ENCODE measurements at regions not wholly inside any gene's neighbourhood (a gene's known extent, or its start where the extent isn't known, plus 50 kb on each side); places are given as distances from the start of the nearest gene placed in this dataset.

DNA sequence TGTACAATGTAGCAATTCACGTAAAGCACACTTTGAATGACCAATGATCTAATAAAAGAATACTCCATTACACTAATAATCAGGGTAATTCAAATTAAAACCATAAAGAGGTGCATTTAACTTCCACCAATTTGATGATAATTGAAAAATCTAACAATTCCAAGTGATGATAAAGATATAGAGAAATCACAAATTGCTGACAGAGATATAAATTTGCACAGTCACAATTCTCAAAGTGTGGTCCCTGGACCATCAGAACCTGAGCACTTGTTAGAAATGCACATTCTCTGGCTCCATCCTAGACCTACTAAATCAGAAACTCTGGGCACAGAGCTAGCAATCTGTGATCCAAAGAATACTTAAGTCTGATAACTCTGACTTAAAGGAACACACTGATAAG is 165.8 kb upstream of the DCC start:
- Histone ChIP-seq H3K27me3 (ENCODE audit: control insufficient read depth, insufficient read depth, low read length) (no peaks in the 10 kb centered on the region), H3K4me3 (ENCODE audit: low read depth, low read length) (no peak overlapping the region), H3K36me3 (ENCODE audit: control insufficient read depth, insufficient read depth, low read length) (no peaks in the 10 kb centered on the region)
- DNase-seq (ENCODE audit: low read depth) = no peak
- TF ChIP-seq, protein P1, sequence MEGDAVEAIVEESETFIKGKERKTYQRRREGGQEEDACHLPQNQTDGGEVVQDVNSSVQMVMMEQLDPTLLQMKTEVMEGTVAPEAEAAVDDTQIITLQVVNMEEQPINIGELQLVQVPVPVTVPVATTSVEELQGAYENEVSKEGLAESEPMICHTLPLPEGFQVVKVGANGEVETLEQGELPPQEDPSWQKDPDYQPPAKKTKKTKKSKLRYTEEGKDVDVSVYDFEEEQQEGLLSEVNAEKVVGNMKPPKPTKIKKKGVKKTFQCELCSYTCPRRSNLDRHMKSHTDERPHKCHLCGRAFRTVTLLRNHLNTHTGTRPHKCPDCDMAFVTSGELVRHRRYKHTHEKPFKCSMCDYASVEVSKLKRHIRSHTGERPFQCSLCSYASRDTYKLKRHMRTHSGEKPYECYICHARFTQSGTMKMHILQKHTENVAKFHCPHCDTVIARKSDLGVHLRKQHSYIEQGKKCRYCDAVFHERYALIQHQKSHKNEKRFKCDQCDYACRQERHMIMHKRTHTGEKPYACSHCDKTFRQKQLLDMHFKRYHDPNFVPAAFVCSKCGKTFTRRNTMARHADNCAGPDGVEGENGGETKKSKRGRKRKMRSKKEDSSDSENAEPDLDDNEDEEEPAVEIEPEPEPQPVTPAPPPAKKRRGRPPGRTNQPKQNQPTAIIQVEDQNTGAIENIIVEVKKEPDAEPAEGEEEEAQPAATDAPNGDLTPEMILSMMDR (IDR thresholded peaks at IDR 0.05; ENCODE audit: insufficient read depth, low read length, poor library complexity, severe bottlenecking) = no peak

DNA sequence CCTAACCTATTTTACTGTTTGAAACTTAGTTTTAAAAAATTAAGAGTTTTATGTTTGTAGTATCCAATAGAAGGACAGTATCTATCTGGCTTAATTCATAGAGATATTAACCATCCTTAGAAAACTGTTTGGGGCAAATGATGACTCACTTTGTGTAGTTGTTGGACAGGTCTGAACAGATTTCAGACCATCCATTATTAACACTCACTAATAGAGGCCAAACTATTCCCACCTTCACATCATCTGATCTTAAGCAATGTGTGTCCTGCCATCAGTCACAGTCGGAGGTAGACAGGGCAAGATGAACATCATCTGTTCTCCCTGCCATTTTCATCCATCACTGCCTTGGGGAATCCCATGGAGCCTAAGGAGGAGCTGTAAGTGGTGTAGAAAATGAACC is 164.6 kb upstream of the DCC start:
- H3K27me3 ChIP-seq (ENCODE audit: control insufficient read depth, insufficient read depth, low read length) = no peaks in the 10 kb centered on the region
- TF ChIP-seq, protein P1 (IDR thresholded peaks at IDR 0.05; ENCODE audit: insufficient read depth, low read length, poor library complexity, severe bottlenecking) = no peak
- H3K36me3 ChIP-seq (ENCODE audit: control insufficient read depth, insufficient read depth, low read length) = no peaks in the 10 kb centered on the region
- no peak for DNase-seq (ENCODE audit: low read depth)
- H3K4me3 ChIP-seq (ENCODE audit: low read depth, low read length) = no peak overlapping the region

DNA sequence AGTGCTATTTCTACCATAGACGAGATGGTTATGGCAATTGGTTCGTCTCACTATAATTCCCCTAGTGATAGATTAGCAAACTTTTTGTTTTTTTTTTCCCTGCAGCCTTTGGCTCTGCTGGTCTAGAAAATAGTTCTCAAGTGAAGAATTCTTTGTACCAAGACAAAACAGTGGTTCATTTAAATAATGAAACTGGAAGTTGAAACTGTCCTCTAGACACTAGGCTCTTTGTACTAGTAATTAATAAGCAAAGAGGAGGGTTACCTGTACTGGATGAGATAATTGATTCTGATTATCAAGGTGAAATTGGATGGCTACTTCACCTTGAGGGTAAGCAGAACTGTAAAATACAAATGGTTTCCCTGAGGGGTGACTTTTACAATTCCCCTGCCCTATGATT is 156.9 kb upstream of the DCC start:
- no peaks in the 10 kb centered on the region for H3K27me3 ChIP-seq (ENCODE audit: control insufficient read depth, insufficient read depth, low read length)
- no peak overlapping the region for H3K4me3 ChIP-seq (ENCODE audit: low read depth, low read length)
- H3K36me3 ChIP-seq (ENCODE audit: control insufficient read depth, insufficient read depth, low read length) = no peaks in the 10 kb centered on the region
- TF ChIP-seq, protein P1 (IDR thresholded peaks at IDR 0.05; ENCODE audit: insufficient read depth, low read length, poor library complexity, severe bottlenecking) = no peak
- no peak for DNase-seq (ENCODE audit: low read depth)

DNA sequence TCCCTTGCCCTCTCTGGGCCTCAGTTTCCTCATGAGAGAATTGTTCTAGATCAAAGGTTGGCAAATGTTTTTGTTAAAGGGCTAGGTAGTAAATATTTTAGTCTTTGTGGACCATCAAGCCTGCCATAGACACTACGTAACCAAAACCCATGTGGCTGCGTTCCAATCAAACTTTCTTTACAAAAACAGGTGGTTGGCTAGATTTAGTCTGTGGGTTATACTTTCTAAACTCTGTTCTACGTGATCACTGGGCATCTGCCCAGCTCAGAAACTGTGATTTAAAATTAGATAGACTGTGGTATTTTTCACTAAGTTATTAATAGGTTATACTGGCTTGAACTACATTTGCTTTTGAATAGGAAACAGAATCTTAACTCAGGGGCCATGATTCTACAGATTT is 149.8 kb upstream of the DCC start:
- TF ChIP-seq, protein P1 (IDR thresholded peaks at IDR 0.05; ENCODE audit: insufficient read depth, low read length, poor library complexity, severe bottlenecking) = no peak
- H3K4me3 ChIP-seq (ENCODE audit: low read depth, low read length) = no peak overlapping the region
- H3K27me3 ChIP-seq (ENCODE audit: control insufficient read depth, insufficient read depth, low read length) = no peaks in the 10 kb centered on the region
- no peak for DNase-seq (ENCODE audit: low read depth)
- H3K36me3 ChIP-seq (ENCODE audit: control insufficient read depth, insufficient read depth, low read length) = no peaks in the 10 kb centered on the region

DNA sequence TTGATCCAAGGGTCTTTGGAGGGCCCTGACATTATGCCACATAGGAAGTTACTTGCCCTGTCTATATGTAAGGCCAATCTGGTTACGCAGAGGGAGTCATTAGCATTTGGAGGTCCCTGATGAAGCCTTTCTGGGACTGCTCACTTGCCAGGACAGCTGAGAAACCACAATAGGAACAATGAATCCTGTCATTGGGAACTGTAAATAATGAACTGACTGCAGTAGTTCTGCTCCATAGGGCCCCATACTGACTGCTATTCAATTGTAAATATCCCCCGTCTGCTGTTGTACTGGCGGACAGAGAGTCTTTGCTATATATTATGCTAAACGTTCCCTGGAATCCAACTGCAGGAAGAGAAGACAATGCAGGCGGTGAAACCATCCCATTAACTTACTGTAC is 149.4 kb upstream of the DCC start:
- Histone ChIP-seq H3K4me3 (ENCODE audit: low read depth, low read length) (no peak overlapping the region), H3K36me3 (ENCODE audit: control insufficient read depth, insufficient read depth, low read length) (no peaks in the 10 kb centered on the region), H3K27me3 (ENCODE audit: control insufficient read depth, insufficient read depth, low read length) (no peaks in the 10 kb centered on the region)
- TF ChIP-seq, protein P1 (IDR thresholded peaks at IDR 0.05; ENCODE audit: insufficient read depth, low read length, poor library complexity, severe bottlenecking) = no peak
- DNase-seq (ENCODE audit: low read depth) = no peak

GRCh38 chr18:52200406-52200805 is 139.6 kb upstream of the DCC start:
- Histone ChIP-seq H3K36me3 (ENCODE audit: control insufficient read depth, insufficient read depth, low read length) (no peaks in the 10 kb centered on the region), H3K27me3 (ENCODE audit: control insufficient read depth, insufficient read depth, low read length) (no peaks in the 10 kb centered on the region), H3K4me3 (ENCODE audit: low read depth, low read length) (no peak overlapping the region)
- TF ChIP-seq, protein P1 (IDR thresholded peaks at IDR 0.05; ENCODE audit: insufficient read depth, low read length, poor library complexity, severe bottlenecking) = no peak
- DNase-seq (ENCODE audit: low read depth) = no peak

All from kidney epithelial cell (primary cell).